Cardiac muscle cell (in vitro differentiated cells and primary cell): ENCODE measurements at regions not wholly inside any gene's neighbourhood (a gene's known extent, or its start where the extent isn't known, plus 50 kb on each side); places are given as distances from the start of the nearest gene placed in this dataset.

Source experiments
- DNase-seq, 2 donors: peaks; one replicate each; pipeline versions ENCODE4 v3.0.0 to v3.0.0-alpha.2; 2010 to 2017; ENCODE audit warnings: low read depth in 1 of 2, low spot score in 1 of 2
- H3K27ac ChIP-seq: fragments of 200-600 bp; sonication (generic); 2 replicates; pipeline ENCODE4 v1.5.1; 2016
- H3K27me3 ChIP-seq: fragments of 200-600 bp; sonication (generic); 2 replicates; pipeline ENCODE4 v1.6.0; 2016; ENCODE audit warnings: control low read depth
- H3K36me3 ChIP-seq: fragments of 200-600 bp; sonication (generic); 2 replicates; pipeline ENCODE4 v1.5.1; 2016; ENCODE audit warnings: control low read depth
- H3K4me1 ChIP-seq: fragments of 200-600 bp; sonication (generic); 2 replicates; pipeline ENCODE4 v1.8.1; 2017; ENCODE audit warnings: low read depth, mild to moderate bottlenecking, mixed run types
- H3K4me3 ChIP-seq: fragments of 200-600 bp; sonication (generic); 2 replicates; pipeline ENCODE4 v1.5.1; 2016; ENCODE audit warnings: mild to moderate bottlenecking
- H3K9me3 ChIP-seq: fragments of 200-600 bp; sonication (generic); 2 replicates; pipeline ENCODE4 v1.5.1; 2017; ENCODE audit warnings: low read depth, mild to moderate bottlenecking, control low read depth
- TF ChIP-seq, protein P1 (sequence below): IDR thresholded peaks from 2 replicates; pipeline ENCODE4 v1.5.1; 2012; ENCODE audit warnings: low read depth, mild to moderate bottlenecking, low read length

DNA sequence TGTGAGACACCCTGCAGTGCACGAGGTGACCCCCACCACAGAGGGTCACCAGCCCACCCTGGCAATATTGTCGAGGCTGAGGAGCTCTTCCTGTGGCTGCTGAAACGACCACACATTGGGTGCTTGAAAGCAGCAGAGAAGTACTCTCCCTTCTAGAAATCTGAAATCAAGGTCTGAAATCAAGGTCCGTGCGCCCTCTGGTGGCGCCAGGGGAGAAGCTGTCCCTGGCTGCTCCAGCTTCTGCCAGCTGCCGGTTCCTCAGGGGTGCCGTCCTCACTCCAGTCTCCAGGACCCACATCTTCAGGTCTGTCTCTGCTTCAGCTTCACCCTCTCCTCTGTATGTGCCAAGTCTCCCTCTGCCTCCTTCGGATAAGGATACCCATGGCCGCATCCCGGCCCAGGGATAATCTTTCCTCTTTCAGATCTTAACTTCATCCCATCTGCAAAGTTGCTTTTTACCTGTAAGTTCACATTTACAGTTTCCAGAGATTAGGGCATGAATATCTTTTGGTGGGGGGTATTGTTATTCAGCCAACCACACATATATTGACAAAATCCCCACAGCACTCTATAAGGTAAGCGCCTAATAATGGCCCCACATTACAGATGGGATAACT lies 108.3 kb upstream of the PHACTR3 start:
- Histone ChIP-seq H3K36me3 (no peaks in the 10 kb centered on the region), H3K4me1 (no peaks in the 10 kb centered on the region), H3K4me3 (no peak overlapping the region), H3K27ac (no peak overlapping the region), H3K9me3 (no peaks in the 10 kb centered on the region), H3K27me3 (peaks cover 2% of the 10 kb centered on the region)
- peak; percentile 72 to 80 for DNase-seq
- TF ChIP-seq, protein P1, sequence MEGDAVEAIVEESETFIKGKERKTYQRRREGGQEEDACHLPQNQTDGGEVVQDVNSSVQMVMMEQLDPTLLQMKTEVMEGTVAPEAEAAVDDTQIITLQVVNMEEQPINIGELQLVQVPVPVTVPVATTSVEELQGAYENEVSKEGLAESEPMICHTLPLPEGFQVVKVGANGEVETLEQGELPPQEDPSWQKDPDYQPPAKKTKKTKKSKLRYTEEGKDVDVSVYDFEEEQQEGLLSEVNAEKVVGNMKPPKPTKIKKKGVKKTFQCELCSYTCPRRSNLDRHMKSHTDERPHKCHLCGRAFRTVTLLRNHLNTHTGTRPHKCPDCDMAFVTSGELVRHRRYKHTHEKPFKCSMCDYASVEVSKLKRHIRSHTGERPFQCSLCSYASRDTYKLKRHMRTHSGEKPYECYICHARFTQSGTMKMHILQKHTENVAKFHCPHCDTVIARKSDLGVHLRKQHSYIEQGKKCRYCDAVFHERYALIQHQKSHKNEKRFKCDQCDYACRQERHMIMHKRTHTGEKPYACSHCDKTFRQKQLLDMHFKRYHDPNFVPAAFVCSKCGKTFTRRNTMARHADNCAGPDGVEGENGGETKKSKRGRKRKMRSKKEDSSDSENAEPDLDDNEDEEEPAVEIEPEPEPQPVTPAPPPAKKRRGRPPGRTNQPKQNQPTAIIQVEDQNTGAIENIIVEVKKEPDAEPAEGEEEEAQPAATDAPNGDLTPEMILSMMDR: peak; percentile 87

DNA sequence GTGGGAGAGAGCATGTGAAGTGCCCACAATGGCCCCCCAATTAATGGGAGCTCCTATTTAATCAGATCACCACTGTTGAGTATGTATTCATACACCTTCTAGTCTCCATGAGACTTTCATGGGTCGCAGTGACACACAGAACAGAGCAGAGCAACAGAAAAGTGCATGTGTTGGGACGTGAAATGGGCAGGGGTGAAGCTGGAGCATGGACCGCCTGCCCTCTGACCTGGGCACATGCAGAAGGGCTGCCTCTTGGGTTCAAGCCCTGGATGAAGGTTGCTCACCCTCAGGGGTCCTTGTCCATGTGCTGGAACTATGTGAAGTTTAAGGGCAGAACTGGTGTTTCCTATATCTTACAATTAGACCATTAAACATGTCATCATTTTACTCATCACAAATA lies 106.0 kb upstream of the PHACTR3 start:
- Histone ChIP-seq H3K9me3 (no peaks in the 10 kb centered on the region), H3K27ac (no peak overlapping the region)

DNA sequence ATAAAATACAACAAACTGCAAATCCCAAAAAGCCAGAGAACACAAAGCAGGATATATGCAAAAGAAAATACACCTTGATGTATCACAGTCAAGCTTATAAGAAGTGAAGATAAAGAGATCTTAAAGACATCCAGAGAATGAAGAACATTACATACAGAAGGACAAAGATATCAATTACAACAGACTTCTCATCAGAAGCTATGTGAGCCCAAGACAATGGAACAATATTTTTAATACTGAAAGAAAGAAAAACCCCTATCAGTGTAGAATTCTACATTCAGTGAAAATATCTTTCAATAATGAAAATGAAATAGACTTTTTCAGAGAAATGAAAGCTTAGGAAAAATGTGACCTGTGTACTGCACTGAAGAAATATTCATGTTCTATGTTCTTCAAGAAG lies 104.5 kb upstream of the PHACTR3 start:
- no peak for DNase-seq
- Histone ChIP-seq H3K36me3 (no peaks in the 10 kb centered on the region), H3K27me3 (peaks cover 2% of the 10 kb centered on the region), H3K9me3 (no peaks in the 10 kb centered on the region), H3K4me1 (no peaks in the 10 kb centered on the region), H3K4me3 (no peak overlapping the region), H3K27ac (no peak overlapping the region)
- TF ChIP-seq, protein P1: no peak

More for the DNA sequence above, 106.0 kb upstream of the PHACTR3 start:
- TF ChIP-seq, protein P1: no peak
- no peaks in the 10 kb centered on the region for H3K4me1 ChIP-seq
- DNase-seq: no peak
- no peak overlapping the region for H3K4me3 ChIP-seq
- H3K27me3 ChIP-seq: peaks cover 2% of the 10 kb centered on the region
- no peaks in the 10 kb centered on the region for H3K36me3 ChIP-seq

DNA sequence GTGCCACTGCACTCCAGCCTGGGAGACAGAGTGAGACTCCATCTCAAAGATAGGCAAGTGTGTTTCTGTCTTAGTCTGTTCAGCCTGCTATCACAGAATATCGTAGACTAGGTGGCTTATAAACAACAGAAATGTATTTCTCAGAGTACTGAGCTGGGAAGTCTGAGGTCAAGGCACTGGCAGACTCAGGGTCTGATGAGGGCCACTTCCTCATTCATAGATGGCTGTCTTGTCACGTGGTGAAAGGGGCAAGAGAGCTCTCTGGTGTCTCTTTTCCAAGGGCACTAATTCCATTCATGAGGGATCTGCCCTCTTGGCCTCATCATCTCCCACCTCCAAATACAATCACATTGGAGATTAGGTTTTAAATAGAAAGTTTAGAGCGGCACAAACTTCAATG lies 95.6 kb upstream of the PHACTR3 start:
- Histone ChIP-seq H3K27ac (no peak overlapping the region), H3K4me3 (no peak overlapping the region), H3K36me3 (no peaks in the 10 kb centered on the region), H3K4me1 (no peaks in the 10 kb centered on the region), H3K27me3 (peaks cover 12% of the 10 kb centered on the region), H3K9me3 (no peaks in the 10 kb centered on the region)
- DNase-seq: no peak
- TF ChIP-seq, protein P1: no peak

DNA sequence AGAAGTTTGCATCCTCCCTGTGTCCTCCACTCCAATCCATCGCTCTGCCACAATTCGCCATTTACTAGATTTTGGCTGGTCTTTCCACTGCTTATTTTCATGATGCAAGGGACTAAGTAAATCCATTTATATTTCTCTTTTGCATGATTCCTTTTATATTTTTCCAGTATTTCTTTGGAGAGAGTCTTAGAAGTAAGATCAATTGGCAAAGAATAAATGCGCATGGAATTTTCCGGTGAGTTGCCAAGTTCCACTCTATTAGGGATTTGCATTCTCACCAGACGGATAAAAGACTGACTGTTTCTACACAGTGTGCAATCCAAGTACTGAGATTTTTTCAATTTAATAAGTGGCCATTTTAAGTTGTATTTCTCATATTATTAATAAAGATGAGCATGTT lies 91.7 kb upstream of the PHACTR3 start:
- peaks cover 19% of the 10 kb centered on the region for H3K27me3 ChIP-seq
- H3K27ac ChIP-seq: no peak overlapping the region
- H3K9me3 ChIP-seq: no peaks in the 10 kb centered on the region
- no peak overlapping the region for H3K4me3 ChIP-seq
- no peak for DNase-seq
- no peaks in the 10 kb centered on the region for H3K36me3 ChIP-seq
- TF ChIP-seq, protein P1: no peak
- no peaks in the 10 kb centered on the region for H3K4me1 ChIP-seq
